SK-N-DZ (cell line): ENCODE measurements at regions not wholly inside any gene's neighbourhood (a gene's known extent, or its start where the extent isn't known, plus 50 kb on each side); places are given as distances from the start of the nearest gene placed in this dataset.

Experiments used
- DNase-seq: peaks from one replicate; pipeline ENCODE4 v3.0.0-alpha.2; 2015; ENCODE audit warnings: low spot score

GRCh38 chr2:62370321-62371250 lies 135.4 kb downstream of the TMEM17 start:
- no peak for DNase-seq

- DNase-seq = peak; percentile 50
Observed at GRCh38 chr2:62369541-62370202, 136.3 kb downstream of the TMEM17 start.

GRCh38 chr2:62364791-62365528 lies 141.0 kb downstream of the TMEM17 start:
- peak; percentile 74 for DNase-seq

- DNase-seq = no peak
Observed at GRCh38 chr2:62363166-62363565, 142.8 kb downstream of the TMEM17 start.

- no peak for DNase-seq
Observed at GRCh38 chr2:62362561-62362960, 143.4 kb downstream of the TMEM17 start.

GRCh38 chr2:62361964-62362363 lies 144.0 kb downstream of the TMEM17 start:
- no peak for DNase-seq

- DNase-seq = no peak
Observed at GRCh38 chr2:62354771-62355561, 151.0 kb downstream of the TMEM17 start.

GRCh38 chr2:62352031-62352430 lies 154.0 kb downstream of the TMEM17 start:
- no peak for DNase-seq

- no peak for DNase-seq
Observed at GRCh38 chr2:62349788-62350187, 153.9 kb downstream of the B3GNT2 start.

GRCh38 chr2:62348700-62349099 lies 152.8 kb downstream of the B3GNT2 start:
- no peak for DNase-seq

- no peak for DNase-seq
Observed at GRCh38 chr2:62347563-62348270, 151.8 kb downstream of the B3GNT2 start.

- no peak for DNase-seq
Observed at GRCh38 chr2:62344472-62344871, 148.6 kb downstream of the B3GNT2 start.

GRCh38 chr2:62343636-62344337 lies 147.9 kb downstream of the B3GNT2 start:
- no peak for DNase-seq

GRCh38 chr2:62343206-62343605 lies 147.3 kb downstream of the B3GNT2 start:
- DNase-seq = no peak

- peak; percentile 98 for DNase-seq
Observed at GRCh38 chr2:62340994-62341484, 145.1 kb downstream of the B3GNT2 start.

GRCh38 chr2:62339837-62340236 lies 143.9 kb downstream of the B3GNT2 start:
- no peak for DNase-seq

- DNase-seq = no peak
Observed at GRCh38 chr2:62339413-62339812, 143.5 kb downstream of the B3GNT2 start.

GRCh38 chr2:62338111-62338510 lies 142.2 kb downstream of the B3GNT2 start:
- DNase-seq = peak; percentile 34

GRCh38 chr2:62337403-62337802 lies 141.5 kb downstream of the B3GNT2 start:
- DNase-seq = no peak

GRCh38 chr2:62335612-62336011 lies 139.7 kb downstream of the B3GNT2 start:
- no peak for DNase-seq
